ENCODE measurements at regions not wholly inside any gene's neighbourhood (a gene's known extent, or its start where the extent isn't known, plus 50 kb on each side); places are given as distances from the start of the nearest gene placed in this dataset.
A peak's percentile ranks its signal among the peaks of the same experiment; 100 is the strongest.

GRCh38 chr1:228935855-228936727, 200.8 kb downstream of the RHOU start:
- Mint-ChIP-seq H3K4me3 (no peak overlapping the region), H3K27me3 (ENCODE audit: low read depth) (peaks cover 6% of the 10 kb centered on the region), H3K9me3 (no peaks in the 10 kb centered on the region), H3K36me3 (ENCODE audit: insufficient read depth in 2 of 2) (no peaks in the 10 kb centered on the region), H3K27ac (no peak overlapping the region), H3K4me1 (ENCODE audit: low read depth) (peaks cover 34% of the 10 kb centered on the region)
- no peak for ATAC-seq (replicated peaks in 1 of 2)
- no peak for DNase-seq

GRCh38 chr1:228936881-228937280, 201.6 kb downstream of the RHOU start:
- Mint-ChIP-seq H3K36me3 (ENCODE audit: insufficient read depth in 2 of 2) (no peaks in the 10 kb centered on the region), H3K4me3 (no peak overlapping the region), H3K27me3 (ENCODE audit: low read depth) (peaks cover 6% of the 10 kb centered on the region), H3K27ac (no peak overlapping the region), H3K9me3 (no peaks in the 10 kb centered on the region), H3K4me1 (ENCODE audit: low read depth) (peaks cover 34% of the 10 kb centered on the region)
- DNase-seq, result no peak
- no peak for ATAC-seq (replicated peaks in 1 of 2)

GRCh38 chr1:228937351-228937750, 202.1 kb downstream of the RHOU start:
- Mint-ChIP-seq H3K4me3 (no peak overlapping the region), H3K36me3 (ENCODE audit: insufficient read depth in 2 of 2) (no peaks in the 10 kb centered on the region), H3K27ac (no peak overlapping the region), H3K9me3 (no peaks in the 10 kb centered on the region), H3K27me3 (ENCODE audit: low read depth) (peaks cover 6% of the 10 kb centered on the region), H3K4me1 (ENCODE audit: low read depth) (peaks cover 34% of the 10 kb centered on the region)
- no peak for DNase-seq
- no peak for ATAC-seq (replicated peaks in 1 of 2)

GRCh38 chr1:228937851-228938536, 202.7 kb downstream of the RHOU start:
- Mint-ChIP-seq H3K9me3 (no peaks in the 10 kb centered on the region), H3K4me3 (peak overlapping the region; percentile 17 to 25), H3K27me3 (ENCODE audit: low read depth) (peaks cover 6% of the 10 kb centered on the region), H3K4me1 (ENCODE audit: low read depth) (peaks cover 34% of the 10 kb centered on the region), H3K36me3 (ENCODE audit: insufficient read depth in 2 of 2) (no peaks in the 10 kb centered on the region), H3K27ac (no peak overlapping the region)
- no peak for DNase-seq
- ATAC-seq (replicated peaks in 1 of 2), result peak; percentile 23 to 27

GRCh38 chr1:228938537-228938901, 203.2 kb downstream of the RHOU start:
- Mint-ChIP-seq H3K27ac (peak overlapping the region; percentile 43), H3K4me3 (peak overlapping the region; percentile 17 to 25), H3K36me3 (ENCODE audit: insufficient read depth in 2 of 2) (no peaks in the 10 kb centered on the region), H3K4me1 (ENCODE audit: low read depth) (peaks cover 34% of the 10 kb centered on the region), H3K9me3 (no peaks in the 10 kb centered on the region), H3K27me3 (ENCODE audit: low read depth) (peaks cover 6% of the 10 kb centered on the region)
- peak; percentile 67 to 74 for ATAC-seq (replicated peaks in 1 of 2)
- peak in 1 of 2 donors; percentile 13 for DNase-seq

GRCh38 chr1:228939001-228939691, 203.9 kb downstream of the RHOU start:
- H3K4me3 Mint-ChIP-seq, result no peak overlapping the region
- no peak for DNase-seq
- H3K4me1 Mint-ChIP-seq (ENCODE audit: low read depth), result peaks cover 34% of the 10 kb centered on the region
- H3K36me3 Mint-ChIP-seq (ENCODE audit: insufficient read depth in 2 of 2), result no peaks in the 10 kb centered on the region
- no peak for ATAC-seq (replicated peaks in 1 of 2)
- H3K9me3 Mint-ChIP-seq, result no peaks in the 10 kb centered on the region
- no peak overlapping the region for H3K27ac Mint-ChIP-seq
- no peaks in the 10 kb centered on the region for H3K27me3 Mint-ChIP-seq (ENCODE audit: low read depth)

- Mint-ChIP-seq H3K4me3 (no peak overlapping the region), H3K27ac (no peak overlapping the region), H3K36me3 (ENCODE audit: insufficient read depth in 2 of 2) (no peaks in the 10 kb centered on the region), H3K4me1 (ENCODE audit: low read depth) (peaks cover 34% of the 10 kb centered on the region), H3K9me3 (no peaks in the 10 kb centered on the region), H3K27me3 (ENCODE audit: low read depth) (no peaks in the 10 kb centered on the region)
- no peak for ATAC-seq (replicated peaks in 1 of 2)
- DNase-seq, result no peak
Observed at GRCh38 chr1:228939881-228940392, 204.7 kb downstream of the RHOU start.

GRCh38 chr1:228940526-228940925, 205.2 kb downstream of the RHOU start:
- Mint-ChIP-seq H3K9me3 (no peaks in the 10 kb centered on the region), H3K27ac (no peak overlapping the region), H3K4me3 (no peak overlapping the region), H3K4me1 (ENCODE audit: low read depth) (peaks cover 34% of the 10 kb centered on the region), H3K36me3 (ENCODE audit: insufficient read depth in 2 of 2) (no peaks in the 10 kb centered on the region), H3K27me3 (ENCODE audit: low read depth) (no peaks in the 10 kb centered on the region)
- DNase-seq (no peak), ATAC-seq (replicated peaks in 1 of 2) (no peak)

GRCh38 chr1:228940926-228941325, 205.6 kb downstream of the RHOU start:
- no peaks in the 10 kb centered on the region for H3K36me3 Mint-ChIP-seq (ENCODE audit: insufficient read depth in 2 of 2)
- H3K27me3 Mint-ChIP-seq (ENCODE audit: low read depth), result no peaks in the 10 kb centered on the region
- no peak overlapping the region for H3K4me3 Mint-ChIP-seq
- ATAC-seq (replicated peaks in 1 of 2) (no peak), DNase-seq (no peak)
- H3K4me1 Mint-ChIP-seq (ENCODE audit: low read depth), result peaks cover 31% of the 10 kb centered on the region
- H3K9me3 Mint-ChIP-seq, result no peaks in the 10 kb centered on the region
- no peak overlapping the region for H3K27ac Mint-ChIP-seq

GRCh38 chr1:228941666-228942065, 206.4 kb downstream of the RHOU start:
- Mint-ChIP-seq H3K4me1 (ENCODE audit: low read depth) (peaks cover 24% of the 10 kb centered on the region), H3K27ac (no peak overlapping the region), H3K9me3 (no peaks in the 10 kb centered on the region), H3K36me3 (ENCODE audit: insufficient read depth in 2 of 2) (no peaks in the 10 kb centered on the region), H3K27me3 (ENCODE audit: low read depth) (no peaks in the 10 kb centered on the region), H3K4me3 (no peak overlapping the region)
- ATAC-seq (replicated peaks in 1 of 2) (no peak), DNase-seq (no peak)

GRCh38 chr1:228943436-228943835, 208.2 kb downstream of the RHOU start:
- Mint-ChIP-seq H3K9me3 (no peaks in the 10 kb centered on the region), H3K27ac (no peak overlapping the region), H3K27me3 (ENCODE audit: low read depth) (no peaks in the 10 kb centered on the region), H3K36me3 (ENCODE audit: insufficient read depth in 2 of 2) (no peaks in the 10 kb centered on the region), H3K4me3 (no peak overlapping the region), H3K4me1 (ENCODE audit: low read depth) (peaks cover 8% of the 10 kb centered on the region)
- DNase-seq (no peak), ATAC-seq (replicated peaks in 1 of 2) (no peak)

GRCh38 chr1:228944296-228944695, 209.0 kb downstream of the RHOU start:
- H3K4me3 Mint-ChIP-seq, result no peak overlapping the region
- no peaks in the 10 kb centered on the region for H3K27me3 Mint-ChIP-seq (ENCODE audit: low read depth)
- no peak overlapping the region for H3K27ac Mint-ChIP-seq
- H3K36me3 Mint-ChIP-seq (ENCODE audit: insufficient read depth in 2 of 2), result no peaks in the 10 kb centered on the region
- no peaks in the 10 kb centered on the region for H3K4me1 Mint-ChIP-seq (ENCODE audit: low read depth)
- ATAC-seq (replicated peaks in 1 of 2) (no peak), DNase-seq (no peak)
- no peaks in the 10 kb centered on the region for H3K9me3 Mint-ChIP-seq

GRCh38 chr1:228944935-228945371, 209.7 kb downstream of the RHOU start:
- ATAC-seq (replicated peaks in 1 of 2), result peak; percentile 43 to 83
- H3K4me1 Mint-ChIP-seq (ENCODE audit: low read depth), result no peaks in the 10 kb centered on the region

More at GRCh38 chr1:228944935-228945371, 209.7 kb downstream of the RHOU start:
- Mint-ChIP-seq H3K27ac (no peak overlapping the region), H3K9me3 (no peaks in the 10 kb centered on the region), H3K4me3 (no peak overlapping the region), H3K27me3 (ENCODE audit: low read depth) (no peaks in the 10 kb centered on the region), H3K36me3 (ENCODE audit: insufficient read depth in 2 of 2) (no peaks in the 10 kb centered on the region)
- DNase-seq, result no peak
